ENCODE measurements at regions not wholly inside any gene's neighbourhood (a gene's known extent, or its start where the extent isn't known, plus 50 kb on each side); places are given as distances from the start of the nearest gene placed in this dataset.

- DNase-seq (ENCODE audit: low read depth, low spot score) = no peak
- no peak overlapping the region for H3K27ac ChIP-seq (ENCODE audit: control insufficient read depth, insufficient read depth, low read length)
- H2AFZ ChIP-seq (ENCODE audit: control insufficient read depth, low read length) = no peak overlapping the region
- H3K4me3 ChIP-seq (ENCODE audit: control insufficient read depth in 2 of 3, extremely low read depth in 1 of 3, insufficient read depth in 2 of 3, low read depth in 1 of 3, low read length in 3 of 3) = no peak overlapping the region
- no peak for FAIRE-seq
- peaks cover 3% of the 10 kb centered on the region for H3K9me3 ChIP-seq (ENCODE audit: control insufficient read depth, low read depth, low read length)
- H3K9ac ChIP-seq (ENCODE audit: control insufficient read depth, extremely low read depth, insufficient read depth, low read length) = no peak overlapping the region
- H3K27me3 ChIP-seq (ENCODE audit: control insufficient read depth, extremely low read depth, insufficient read depth, low read length) = peaks cover 3% of the 10 kb centered on the region
- H3K4me2 ChIP-seq (ENCODE audit: control insufficient read depth, extremely low read depth, insufficient read depth, low read depth, low read length) = no peak overlapping the region
- dilution Hi-C loops (cut with MboI; ENCODE audit: extremely low pct_ligation_motif_present, low sequenced_read_pairs) = no loop called here
- no peaks in the 10 kb centered on the region for H3K9me1 ChIP-seq (ENCODE audit: control insufficient read depth, extremely low read depth, insufficient read depth, low read length)
- no peak for TF ChIP-seq EZH2 (IDR thresholded peaks at IDR 0.05; ENCODE audit: low read length)
- no peak for TF ChIP-seq CTCF (optimal IDR thresholded peaks at IDR 0.05 in 1 of 3, IDR thresholded peaks at IDR 0.05 in 1 of 3, conservative IDR thresholded peaks at IDR 0.05 in 1 of 3; ENCODE audit: extremely low read depth in 1 of 3, insufficient read depth in 2 of 3, low read length in 3 of 3)
- H3K36me3 ChIP-seq (ENCODE audit: control insufficient read depth in 2 of 2, extremely low read depth in 1 of 2, insufficient read depth in 2 of 2, low read length in 2 of 2) = no peaks in the 10 kb centered on the region
- peaks cover 18% of the 10 kb centered on the region for H3K4me1 ChIP-seq (ENCODE audit: control insufficient read depth, extremely low read depth, insufficient read depth, low read length)
- H4K20me1 ChIP-seq (ENCODE audit: control insufficient read depth, extremely low read depth, insufficient read depth, low read length) = no peaks in the 10 kb centered on the region
- no peaks in the 10 kb centered on the region for H3K79me2 ChIP-seq (ENCODE audit: control insufficient read depth, insufficient read depth, low read length)
These were observed 129.8 kb upstream of the CHST15 start for GRCh38 chr10:124222988-124223710.

DNA sequence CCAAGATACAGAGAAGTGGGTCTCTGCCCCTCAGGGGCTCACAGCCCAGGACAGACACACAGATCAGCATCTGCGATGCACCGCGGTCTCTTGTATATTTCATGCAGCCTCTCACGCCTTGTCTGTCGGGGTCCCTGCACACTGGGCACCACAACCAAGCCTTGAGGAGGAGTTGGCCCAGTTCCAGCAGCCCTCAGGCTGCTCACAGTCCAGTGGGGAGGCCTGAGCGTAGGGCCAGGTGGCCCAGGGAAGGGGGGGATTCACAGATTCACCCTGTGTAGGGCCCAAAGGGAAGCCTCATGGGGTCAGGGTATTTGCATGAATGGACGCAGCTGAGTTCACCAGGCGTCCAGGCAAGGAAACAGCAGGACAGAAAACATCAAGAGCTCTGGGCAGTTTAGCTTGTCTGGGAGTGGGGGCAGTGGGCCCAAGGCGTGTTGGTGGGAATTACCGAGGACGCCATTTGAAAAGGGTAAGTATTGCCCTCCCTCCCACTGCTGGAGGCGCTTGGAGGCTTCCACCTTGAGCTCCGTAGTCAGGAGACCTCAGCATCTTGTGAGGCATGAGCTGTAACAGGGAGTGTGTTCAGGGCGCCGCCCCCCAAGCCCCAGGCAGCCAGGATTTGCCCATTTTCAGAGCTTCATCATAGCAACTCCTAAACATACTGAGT lies 129.1 kb upstream of the CHST15 start:
- DNase-seq (ENCODE audit: low read depth, low spot score) (no peak), FAIRE-seq (no peak)
- Histone ChIP-seq H2AFZ (ENCODE audit: control insufficient read depth, low read length) (no peak overlapping the region), H3K27me3 (ENCODE audit: control insufficient read depth, extremely low read depth, insufficient read depth, low read length) (peaks cover 3% of the 10 kb centered on the region), H4K20me1 (ENCODE audit: control insufficient read depth, extremely low read depth, insufficient read depth, low read length) (no peaks in the 10 kb centered on the region), H3K4me3 (ENCODE audit: control insufficient read depth in 2 of 3, extremely low read depth in 1 of 3, insufficient read depth in 2 of 3, low read depth in 1 of 3, low read length in 3 of 3) (no peak overlapping the region), H3K9me1 (ENCODE audit: control insufficient read depth, extremely low read depth, insufficient read depth, low read length) (no peaks in the 10 kb centered on the region), H3K9me3 (ENCODE audit: control insufficient read depth, low read depth, low read length) (peaks cover 3% of the 10 kb centered on the region), H3K9ac (ENCODE audit: control insufficient read depth, extremely low read depth, insufficient read depth, low read length) (no peak overlapping the region), H3K4me2 (ENCODE audit: control insufficient read depth, extremely low read depth, insufficient read depth, low read depth, low read length) (no peak overlapping the region), H3K79me2 (ENCODE audit: control insufficient read depth, insufficient read depth, low read length) (no peaks in the 10 kb centered on the region), H3K4me1 (ENCODE audit: control insufficient read depth, extremely low read depth, insufficient read depth, low read length) (peaks cover 18% of the 10 kb centered on the region), H3K36me3 (ENCODE audit: control insufficient read depth in 2 of 2, extremely low read depth in 1 of 2, insufficient read depth in 2 of 2, low read length in 2 of 2) (no peaks in the 10 kb centered on the region), H3K27ac (ENCODE audit: control insufficient read depth, insufficient read depth, low read length) (no peak overlapping the region)
- dilution Hi-C loops (cut with MboI; ENCODE audit: extremely low pct_ligation_motif_present, low sequenced_read_pairs) = no loop called here
- no peak for TF ChIP-seq EZH2 (IDR thresholded peaks at IDR 0.05; ENCODE audit: low read length)
- no peak for TF ChIP-seq CTCF (optimal IDR thresholded peaks at IDR 0.05 in 1 of 3, IDR thresholded peaks at IDR 0.05 in 1 of 3, conservative IDR thresholded peaks at IDR 0.05 in 1 of 3; ENCODE audit: extremely low read depth in 1 of 3, insufficient read depth in 2 of 3, low read length in 3 of 3)
